K562 (cell line): ENCODE measurements at regions not wholly inside any gene's neighbourhood (a gene's known extent, or its start where the extent isn't known, plus 50 kb on each side); places are given as distances from the start of the nearest gene placed in this dataset.

Experiments used
- ATAC-seq: fragments of 200-7000 bp; cut with Tn5 transposase; 3 replicates; pipeline ENCODE4 v1.9.1; 2020; ENCODE audit warnings: moderate library complexity
- BruUV-seq: library from RNA; stranded (reverse); fragments of 400-500 nt; replicated peaks from 2 replicates; lab custom pipeline; 2021; lab: Mats Ljungman, UMichigan
- CTCF ChIA-PET: fragments of 300-600 bp; formaldehyde crosslinking; extraction: SDS; loops from one replicate; lab custom pipeline; 2021; ENCODE audit warnings: low intra/inter-chr PET ratio; lab: Yijun Ruan, JAX
- POLR2A ChIA-PET: fragments of 300-600, 350-650 bp; sonication (Branson Sonifier 250); formaldehyde crosslinking; extraction: SDS; loops from one replicate; lab custom pipeline; 2021; ENCODE audit warnings: antibody characterized with exemption, inconsistent platforms; lab: Yijun Ruan, JAX
- DNase-seq, 4 experiments: peaks; one replicate each; pipeline versions ENCODE4 v3.0.0 to v3.0.0-alpha.2; 2011 to 2018; ENCODE audit warnings: low spot score in 3 of 4, mixed read lengths in 3 of 4; ENCODE audit errors: extremely low read depth in 1 of 4
- FAIRE-seq: peaks from 2 replicates; lab custom pipeline; 2011; peaks lifted over from hg19 to GRCh38; lab: Jason Lieb, UNC
- H2AFZ ChIP-seq: 2 replicates; pipeline ENCODE4 v1.6.0; 2011; ENCODE audit warnings: low read depth, low read length, control low read depth, inconsistent platforms
- H3K27ac ChIP-seq: fragments of 200-600 bp; 3 replicates; pipeline ENCODE4 v1.8.0; 2011; ENCODE audit warnings: low read depth, mild to moderate bottlenecking, control low read depth, inconsistent platforms, low read length, moderate library complexity, mixed read lengths; ENCODE audit errors: extremely low read depth
- H3K27me3 ChIP-seq, 2 experiments: fragments of 300-600 bp in 1 of 2; 2 replicates in 1 of 2; 3 replicates in 1 of 2; pipeline versions ENCODE4 v1.6.0 to v1.8.0; 2011; ENCODE audit warnings: inconsistent platforms in 2 of 2, low read length in 2 of 2, mild to moderate bottlenecking in 1 of 2, mixed read lengths in 1 of 2, moderate library complexity in 1 of 2; ENCODE audit not compliant: control insufficient read depth in 2 of 2, insufficient read depth in 2 of 2
- H3K36me3 ChIP-seq: fragments of 300-600 bp; 3 replicates; pipeline ENCODE4 v1.8.0; 2011; ENCODE audit warnings: mild to moderate bottlenecking, low read length, inconsistent platforms; ENCODE audit not compliant: control insufficient read depth, insufficient read depth
- H3K4me1 ChIP-seq, 2 experiments: fragments of 200-600 bp in 1 of 2; replicated peaks in 1 of 2; 2 replicates in 1 of 2; 3 replicates in 1 of 2; pipeline versions ENCODE4 v1.5.1 to v1.8.0; 2011; ENCODE audit warnings: inconsistent platforms in 2 of 2, low read length in 2 of 2, mild to moderate bottlenecking in 1 of 2, mixed read lengths in 1 of 2, moderate library complexity in 1 of 2; ENCODE audit not compliant: control insufficient read depth in 2 of 2, insufficient read depth in 2 of 2
- H3K4me2 ChIP-seq: 2 replicates; pipeline ENCODE4 v1.6.1; 2011; ENCODE audit warnings: low read length, control low read depth, inconsistent platforms, mixed read lengths; ENCODE audit not compliant: insufficient read depth
- H3K4me3 ChIP-seq: fragments of 200-600 bp; sonication (generic), shearing (Covaris generic); 2 replicates; pipeline ENCODE4 v1.5.1; 2016; ENCODE audit warnings: control low read depth, inconsistent platforms
- H3K79me2 ChIP-seq: fragments of 200-600 bp; 3 replicates; pipeline ENCODE4 v1.8.0; 2011; ENCODE audit warnings: low read length, inconsistent platforms; ENCODE audit not compliant: control insufficient read depth, insufficient read depth
- H3K9ac ChIP-seq, 2 experiments: 2 replicates each; pipeline versions ENCODE4 v1.6.0 to v1.6.1; 2011; ENCODE audit warnings: low read depth in 2 of 2, low read length in 2 of 2, control low read depth in 1 of 2, inconsistent platforms in 1 of 2, mild to moderate bottlenecking in 1 of 2, mixed read lengths in 1 of 2; ENCODE audit not compliant: insufficient read depth in 1 of 2
- H3K9me1 ChIP-seq: one replicate; pipeline ENCODE4 v1.6.0; 2011; ENCODE audit warnings: inconsistent platforms, mild to moderate bottlenecking, low read length, moderate library complexity; ENCODE audit not compliant: control insufficient read depth, insufficient read depth
- H3K9me3 ChIP-seq: replicated peaks from 2 replicates; pipeline ENCODE4 v1.5.1; 2011; ENCODE audit warnings: low read depth, low read length, inconsistent platforms; ENCODE audit not compliant: control insufficient read depth, insufficient read depth
- H4K20me1 ChIP-seq: replicated peaks from 2 replicates; pipeline ENCODE4 v1.6.1; 2011; ENCODE audit warnings: low read length, inconsistent platforms, mixed read lengths; ENCODE audit not compliant: control insufficient read depth, insufficient read depth
- CHCHD3 ChIP-seq: fragments of 250-450 bp; sonication (Bioruptor Pico); IDR thresholded peaks from 2 replicates; pipeline ENCODE4 v2.1.2; 2022; ENCODE audit warnings: mild to moderate bottlenecking
- EGR1 ChIP-seq: fragments of 450-650 bp; conservative IDR thresholded peaks from 2 replicates; pipeline ENCODE4 v1.6.1; 2017; ENCODE audit warnings: mild to moderate bottlenecking
- FOXA1 ChIP-seq: fragments of 450-650 bp; IDR thresholded peaks from 2 replicates; pipeline ENCODE4 v1.6.1; 2016; ENCODE audit warnings: mild to moderate bottlenecking, borderline replicate concordance
- FOXJ3 ChIP-seq: sonication (generic); formaldehyde crosslinking; IDR thresholded peaks from 2 replicates; pipeline ENCODE4 v1.4.0; 2020; ENCODE audit warnings: mild to moderate bottlenecking, missing genetic modification reagents
- HEY1 ChIP-seq: fragments of 250-450 bp; sonication (Bioruptor Pico); IDR thresholded peaks from 2 replicates; pipeline ENCODE4 v1.5.0; 2020; ENCODE audit warnings: mild to moderate bottlenecking, moderate library complexity, borderline replicate concordance
- JUNB ChIP-seq: fragments of 450-650 bp; formaldehyde crosslinking; conservative IDR thresholded peaks from 2 replicates; pipeline ENCODE4 v1.4.0; 2020; ENCODE audit warnings: mild to moderate bottlenecking
- L3MBTL2 ChIP-seq: fragments of 450-650 bp; IDR thresholded peaks from 2 replicates; pipeline ENCODE4 v1.6.1; 2016; ENCODE audit warnings: mild to moderate bottlenecking, moderate library complexity
- MLLT1 ChIP-seq, 2 experiments: fragments of 450-650 bp; IDR thresholded peaks; 2 replicates each; pipeline ENCODE4 v1.6.1; 2016
- NCOA1 ChIP-seq: fragments of 450-650 bp; IDR thresholded peaks from 2 replicates; pipeline ENCODE4 v1.6.1; 2016; ENCODE audit warnings: low read depth
- PHF20 ChIP-seq: fragments of 450-650 bp; IDR thresholded peaks from 2 replicates; pipeline ENCODE4 v1.6.1; 2018; ENCODE audit not compliant: partially characterized antibody
- SRSF1 ChIP-seq: fragments of 200-400 bp; formaldehyde crosslinking; IDR thresholded peaks from 2 replicates; pipeline ENCODE4 v1.6.1; 2017; ENCODE audit warnings: mild to moderate bottlenecking, low read depth, low read length, moderate library complexity
- TRIM24 ChIP-seq, 2 experiments: fragments of 450-650 bp; IDR thresholded peaks; 2 replicates each; pipeline ENCODE4 v1.6.1; 2016
- USF2 ChIP-seq: sonication (generic); formaldehyde crosslinking; IDR thresholded peaks from 2 replicates; pipeline ENCODE4 v1.5.0; 2020; ENCODE audit warnings: missing genetic modification reagents
- ZFX ChIP-seq: sonication (generic); formaldehyde crosslinking; IDR thresholded peaks from 2 replicates; pipeline ENCODE4 v1.8.0; 2022; ENCODE audit warnings: mild to moderate bottlenecking, missing genetic modification reagents, moderate library complexity
- ZNF354B ChIP-seq: fragments of 250-450 bp; sonication (Bioruptor Pico); IDR thresholded peaks from 2 replicates; pipeline ENCODE4 v1.4.0; 2020
- ZZZ3 ChIP-seq: fragments of 450-650 bp; IDR thresholded peaks from 2 replicates; pipeline ENCODE4 v1.6.1; 2016; ENCODE audit warnings: antibody characterized with exemption, mild to moderate bottlenecking, moderate library complexity
- WGBS: fragments of 100-300 bp; shearing (Covaris generic); methylation state at CpG from one replicate; pipeline ENCODE4 v1.1.6; 2016; ENCODE audit warnings: low coverage, mixed read lengths; ENCODE audit not compliant: insufficient coverage; ENCODE audit errors: missing lambda C conversion rate; 5-methylcytosine and 5-hydroxymethylcytosine counted together
- in situ Hi-C: fragments of 300-500 bp; cut with MboI; formaldehyde crosslinking; loops from 4 replicates; pipeline ENCODE4 v1.15.0; 2018; ENCODE audit warnings: inconsistent platforms, mixed read lengths
- intact Hi-C: fragments of 100-400 bp; cut with micrococcal nuclease; formaldehyde crosslinking; loops from 2 replicates; pipeline ENCODE4 v1.14.2; 2022

- Histone ChIP-seq H3K9ac (no peak overlapping the region), H3K4me1 (no peaks in the 10 kb centered on the region), H3K79me2 (no peaks in the 10 kb centered on the region), H3K4me3 (no peak overlapping the region), H3K36me3 (no peaks in the 10 kb centered on the region), H3K4me2 (no peak overlapping the region), H3K27ac (no peak overlapping the region), H3K9me3 (no peaks in the 10 kb centered on the region), H2AFZ (no peak overlapping the region), H3K9me1 (no peaks in the 10 kb centered on the region), H3K27me3 (no peaks in the 10 kb centered on the region), H4K20me1 (no peaks in the 10 kb centered on the region)
- DNase-seq (no peak), FAIRE-seq (no peak), ATAC-seq (no peak)
- in situ Hi-C loops (no loop called here), intact Hi-C loops (no loop called here)
- BruUV-seq: no TSS peak
- POLR2A ChIA-PET: no interaction called here
- CTCF ChIA-PET: no interaction called here
- 0% methylated on average over 6 of the region's 6 CpGs for WGBS
- TF ChIP-seq PHF20 (no peak), TRIM24 (IDR thresholded peaks at IDR 0.05) (no peak), ZZZ3 (no peak), FOXA1 (no peak), ZFX (CRISPR knock-in tag) (no peak), HEY1 (CRISPR knock-in tag) (no peak), USF2 (CRISPR knock-in tag) (no peak), CHCHD3 (CRISPR knock-in tag) (no peak), SRSF1 (no peak), EGR1 (no peak), FOXJ3 (CRISPR knock-in tag) (no peak), JUNB (CRISPR knock-in tag) (no peak), ZNF354B (CRISPR knock-in tag) (no peak), NCOA1 (no peak), L3MBTL2 (no peak), MLLT1 (IDR thresholded peaks at IDR 0.05) (no peak)
- TF ChIP-seq, all 486 proteins: peak for 0
These were observed 820.0 kb upstream of the SEMA6A start for GRCh38 chr5:117394506-117395157.
